GM12878 (cell line): ENCODE measurements at regions not wholly inside any gene's neighbourhood (a gene's known extent, or its start where the extent isn't known, plus 50 kb on each side); places are given as distances from the start of the nearest gene placed in this dataset.

Experiments
- ATAC-seq: fragments of 200-7000 bp; cut with Tn5 transposase; 3 replicates; pipeline ENCODE4 v1.9.1; 2020; ENCODE audit warnings: mild to moderate bottlenecking, moderate library complexity
- BruUV-seq: library from RNA; stranded (reverse); fragments of 400-500 nt; replicated peaks from 2 replicates; lab custom pipeline; 2021; lab: Mats Ljungman, UMichigan
- CTCF ChIA-PET: fragments of 300-600 bp; sonication (Branson Sonifier 250); formaldehyde crosslinking; extraction: SDS; loops from one replicate; lab custom pipeline; 2021; ENCODE audit warnings: inconsistent platforms; lab: Yijun Ruan, JAX
- POLR2A ChIA-PET: fragments of 350-600 bp; formaldehyde crosslinking; extraction: SDS; loops from one replicate; lab custom pipeline; 2021; ENCODE audit warnings: inconsistent platforms; lab: Charles Lee
- RAD21 ChIA-PET: fragments of 300-600 bp; sonication (Branson Sonifier 250); formaldehyde crosslinking; loops from one replicate; lab custom pipeline; 2023; ENCODE audit warnings: antibody characterized with exemption; ENCODE audit not compliant: unreplicated experiment; lab: Charles Lee
- SMC1A ChIA-PET: fragments of 300-600 bp; sonication (Branson Sonifier 250); formaldehyde crosslinking; loops from one replicate; lab custom pipeline; 2023; ENCODE audit not compliant: unreplicated experiment, uncharacterized antibody; lab: Charles Lee
- DNase-seq: peaks from one replicate; pipeline ENCODE4 v3.0.0-alpha.2; 2011; ENCODE audit warnings: low read depth, low spot score
- FAIRE-seq: peaks from 3 replicates; lab custom pipeline; 2011; peaks lifted over from hg19 to GRCh38; lab: Jason Lieb, UNC
- H2AFZ ChIP-seq: 2 replicates; pipeline ENCODE4 v1.6.0; 2011; ENCODE audit warnings: low read depth, low read length, control low read depth; ENCODE audit not compliant: control insufficient read depth
- H3K27ac ChIP-seq: 2 replicates; pipeline ENCODE4 v1.5.1; 2011; ENCODE audit warnings: control low read depth; ENCODE audit not compliant: control insufficient read depth, insufficient read depth
- H3K27me3 ChIP-seq, 2 experiments: replicated peaks in 1 of 2; 2 replicates each; pipeline versions ENCODE4 v1.6.0 to v1.6.1; 2011; ENCODE audit warnings: low read length in 1 of 2; ENCODE audit not compliant: control insufficient read depth in 2 of 2, insufficient read depth in 2 of 2
- H3K36me3 ChIP-seq, 2 experiments: 2 replicates each; pipeline ENCODE4 v1.5.1; 2011; ENCODE audit warnings: low read length in 1 of 2; ENCODE audit not compliant: control insufficient read depth in 2 of 2, insufficient read depth in 2 of 2
- H3K4me1 ChIP-seq: 2 replicates; pipeline ENCODE4 v1.6.1; 2011; ENCODE audit warnings: mild to moderate bottlenecking, low read length, moderate library complexity, mixed read lengths; ENCODE audit not compliant: control insufficient read depth, insufficient read depth
- H3K4me2 ChIP-seq: 2 replicates; pipeline ENCODE4 v1.6.0; 2011; ENCODE audit warnings: control low read depth; ENCODE audit not compliant: control insufficient read depth, insufficient read depth
- H3K4me3 ChIP-seq: fragments of 200-600 bp; sonication (generic); 2 replicates; pipeline ENCODE4 v1.5.1; 2016
- H3K79me2 ChIP-seq: 2 replicates; pipeline ENCODE4 v1.6.0; 2011; ENCODE audit warnings: low read length; ENCODE audit not compliant: control insufficient read depth, insufficient read depth
- H3K9ac ChIP-seq: 2 replicates; pipeline ENCODE4 v1.8.0; 2011; ENCODE audit warnings: low read length, control low read depth, mixed read lengths; ENCODE audit not compliant: control insufficient read depth, insufficient read depth
- H3K9me3 ChIP-seq: replicated peaks from 3 replicates; pipeline ENCODE4 v1.5.1; 2011; ENCODE audit warnings: mild to moderate bottlenecking, low read length; ENCODE audit not compliant: control insufficient read depth, insufficient read depth
- H4K20me1 ChIP-seq: 2 replicates; pipeline ENCODE4 v1.6.0; 2011; ENCODE audit not compliant: control insufficient read depth, insufficient read depth
- CEBPZ ChIP-seq: fragments of 150-350 bp; IDR thresholded peaks from 2 replicates; pipeline ENCODE4 v1.6.1; 2016; ENCODE audit warnings: low read depth, low read length
- ETV6 ChIP-seq, 2 experiments: fragments of 450-650 bp in 1 of 2; IDR thresholded peaks in 1 of 2; conservative IDR thresholded peaks in 1 of 2; 2 replicates each; pipeline ENCODE4 v1.6.1; 2014; ENCODE audit warnings: antibody characterized with exemption in 1 of 2, borderline replicate concordance in 1 of 2, low read depth in 1 of 2, mild to moderate bottlenecking in 1 of 2, moderate library complexity in 1 of 2
- MXI1 ChIP-seq: fragments of 150-350 bp; IDR thresholded peaks from 2 replicates; pipeline ENCODE4 v1.6.1; 2011; ENCODE audit warnings: low read depth, mild to moderate bottlenecking, inconsistent platforms, low read length, improper control_type of control experiment
- ZBTB40 ChIP-seq: fragments of 450-650 bp; IDR thresholded peaks from 2 replicates; pipeline ENCODE4 v1.6.1; 2016; ENCODE audit warnings: mild to moderate bottlenecking, moderate library complexity, borderline replicate concordance
- WGBS: methylation state at CpG from one replicate; pipeline ENCODE4 v1.1.6; 2016; ENCODE audit warnings: low lambda C conversion rate; ENCODE audit not compliant: insufficient replicate concordance, insufficient coverage; ENCODE audit errors: missing lambda C conversion rate; 5-methylcytosine and 5-hydroxymethylcytosine counted together
- in situ Hi-C: fragments of 300-500 bp; cut with MboI; formaldehyde crosslinking; loops from 9 replicates; pipeline ENCODE4 v1.14.3; 2018; ENCODE audit warnings: mixed read lengths
- intact Hi-C: fragments of 100-400 bp; cut with micrococcal nuclease; formaldehyde crosslinking; loops from one replicate; pipeline ENCODE4 v1.14.2; 2022; ENCODE audit not compliant: unreplicated experiment

- POLR2A ChIA-PET = no interaction called here
- BruUV-seq = no TSS peak
- ATAC-seq (no peak), DNase-seq (no peak), FAIRE-seq (no peak)
- no peaks in the 10 kb centered on the region for H3K79me2 ChIP-seq
- H4K20me1 ChIP-seq = no peaks in the 10 kb centered on the region
- in situ Hi-C loops (no loop called here), intact Hi-C loops (no loop called here)
- H3K27me3 ChIP-seq = no peaks in the 10 kb centered on the region
- H3K9ac ChIP-seq = no peak overlapping the region
- RAD21 ChIA-PET = no interaction called here
- H3K36me3 ChIP-seq = no peaks in the 10 kb centered on the region
- no peaks in the 10 kb centered on the region for H3K4me1 ChIP-seq
- H3K27ac ChIP-seq = no peak overlapping the region
- SMC1A ChIA-PET = interaction anchor here (2.2 kb wide), 1 partner anchor 11 kb away, joined by 7 read pairs; no protein-coding TSS in a partner anchor
- TF ChIP-seq MXI1 = no peak
- TF ChIP-seq CEBPZ = no peak
- TF ChIP-seq ETV6 (conservative IDR thresholded peaks at IDR 0.05 in 1 of 2, IDR thresholded peaks at IDR 0.05 in 1 of 2; ENCODE audit: borderline replicate concordance in 1 of 2, low read depth in 1 of 2) = no peak
- TF ChIP-seq ZBTB40 = no peak
- no peaks in the 10 kb centered on the region for H3K9me3 ChIP-seq
- H2AFZ ChIP-seq = no peak overlapping the region
- CTCF ChIA-PET = interaction anchor here (0.9 to 1.0 kb wide), 2 partner anchors 13 to 30 kb away, joined by 3 read pairs; no protein-coding TSS in a partner anchor
- WGBS = 6% methylated on average over 3 of the region's 3 CpGs
- H3K4me3 ChIP-seq = no peak overlapping the region
- H3K4me2 ChIP-seq = no peak overlapping the region
Observed at GRCh38 chr4:31160146-31160545, 440.0 kb downstream of the PCDH7 start.
